OCI-LY3 (cell line): ENCODE measurements at regions not wholly inside any gene's neighbourhood (a gene's known extent, or its start where the extent isn't known, plus 50 kb on each side); places are given as distances from the start of the nearest gene placed in this dataset.
"Not testable (repeated sequence)": the region's sequence is repeated elsewhere in the genome, so short reads cannot be mapped to it uniquely, and the experiment has no call there.

ENCODE experiments used
- H2AFZ ChIP-seq: fragments of 200-600, 300-600 bp; shearing (Covaris generic); 2 replicates; pipeline ENCODE4 v1.6.0; 2014; ENCODE audit warnings: antibody characterized with exemption, low read depth, low read length
- H3K27ac ChIP-seq: fragments of 200-600, 300-600 bp; sonication (generic); 2 replicates; pipeline ENCODE4 v1.5.1; 2014; ENCODE audit warnings: mild to moderate bottlenecking, low read length, moderate library complexity, mixed read lengths
- H3K27me3 ChIP-seq: fragments of 200-600, 300-600 bp; sonication (generic); 2 replicates; pipeline ENCODE4 v1.6.1; 2014; ENCODE audit warnings: low read depth, low read length, mixed read lengths
- H3K36me3 ChIP-seq: fragments of 200-600, 300-600 bp; sonication (generic); replicated peaks from 2 replicates; pipeline ENCODE3; 2014; ENCODE audit warnings: low read depth, low read length, mixed read lengths
- H3K4me1 ChIP-seq: fragments of 300-600, 200-600 bp; sonication (generic); 2 replicates; pipeline ENCODE4 v1.6.1; 2014; ENCODE audit warnings: low read length, mixed read lengths
- H3K4me2 ChIP-seq: fragments of 200-600, 300-600 bp; sonication (generic); 2 replicates; pipeline ENCODE4 v1.6.1; 2014; ENCODE audit warnings: low read length, mixed read lengths
- H3K4me3 ChIP-seq: fragments of 300-600, 200-600 bp; sonication (generic); 2 replicates; pipeline ENCODE4 v1.5.1; 2014; ENCODE audit warnings: antibody characterized with exemption, mild to moderate bottlenecking, low read length, moderate library complexity
- H3K79me2 ChIP-seq: fragments of 300-600, 200-600 bp; shearing (Covaris generic); 2 replicates; pipeline ENCODE4 v1.6.1; 2014; ENCODE audit warnings: mild to moderate bottlenecking, low read length, mixed read lengths
- H3K9ac ChIP-seq: fragments of 300-600, 200-600 bp; shearing (Covaris generic); 2 replicates; pipeline ENCODE4 v1.6.0; 2014; ENCODE audit warnings: mild to moderate bottlenecking, low read length, moderate library complexity
- H3K9me3 ChIP-seq: fragments of 200-600, 300-600 bp; shearing (Covaris generic); 2 replicates; pipeline ENCODE4 v1.6.1; 2014; ENCODE audit warnings: low read length, mixed read lengths; ENCODE audit not compliant: insufficient read depth
- H4K20me1 ChIP-seq: fragments of 200-600, 300-600 bp; sonication (generic); 2 replicates; pipeline ENCODE4 v1.6.1; 2016; ENCODE audit warnings: low read length, mixed read lengths; ENCODE audit not compliant: insufficient read depth
- EZH2phosphoT487 ChIP-seq: fragments of 200-600 bp; shearing (Covaris generic); IDR thresholded peaks from 2 replicates; pipeline ENCODE4 v1.6.1; 2018; ENCODE audit warnings: antibody characterized with exemption, mixed run types, low read depth
- TF ChIP-seq, protein P1 (sequence below): fragments of 200-600, 300-600 bp; sonication (generic); IDR thresholded peaks from 2 replicates; pipeline ENCODE4 v1.5.1; 2014; ENCODE audit warnings: antibody characterized with exemption, low read length, low read depth

DNA sequence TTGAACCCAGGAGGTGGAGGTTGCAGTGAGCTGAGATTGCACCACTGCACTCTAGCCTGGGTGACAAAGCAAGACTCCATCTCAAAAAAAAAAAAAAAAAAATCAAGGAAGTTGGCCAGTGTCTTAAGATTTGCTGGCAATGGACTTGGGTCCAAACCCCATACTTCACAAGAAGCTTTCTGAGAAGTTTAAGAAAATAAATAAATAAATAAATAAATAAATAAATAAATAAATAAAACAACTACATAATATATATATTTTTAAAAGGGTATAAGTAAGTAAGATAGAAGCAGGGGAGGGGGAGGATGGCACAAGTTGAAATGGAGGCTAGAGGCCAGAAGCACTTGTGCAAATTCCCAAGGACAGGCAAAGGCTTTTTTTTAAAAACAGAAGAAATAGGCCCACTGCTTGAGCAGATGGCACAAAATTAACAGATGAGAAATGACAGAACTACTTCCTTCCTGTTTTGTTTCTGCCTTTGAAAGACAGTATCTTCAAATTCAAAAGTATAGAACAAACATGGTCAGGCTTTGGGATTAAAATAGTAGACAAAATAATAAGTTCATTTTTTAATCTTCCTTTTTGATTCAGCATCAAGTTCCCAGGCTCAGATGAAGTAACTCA is 287.7 kb downstream of the ALDH8A1 start:
- H3K27me3 ChIP-seq, result no peaks in the 10 kb centered on the region
- no peaks in the 10 kb centered on the region for H3K4me1 ChIP-seq
- H3K4me2 ChIP-seq, result no peak overlapping the region
- H3K27ac ChIP-seq, result no peak overlapping the region
- H2AFZ ChIP-seq, result no peak overlapping the region
- no peaks in the 10 kb centered on the region for H4K20me1 ChIP-seq
- H3K9me3 ChIP-seq, result no peaks in the 10 kb centered on the region
- H3K4me3 ChIP-seq, result no peak overlapping the region
- H3K36me3 ChIP-seq, result no peaks in the 10 kb centered on the region
- H3K9ac ChIP-seq, result no peak overlapping the region
- no peak for TF ChIP-seq EZH2phosphoT487
- TF ChIP-seq, protein P1, sequence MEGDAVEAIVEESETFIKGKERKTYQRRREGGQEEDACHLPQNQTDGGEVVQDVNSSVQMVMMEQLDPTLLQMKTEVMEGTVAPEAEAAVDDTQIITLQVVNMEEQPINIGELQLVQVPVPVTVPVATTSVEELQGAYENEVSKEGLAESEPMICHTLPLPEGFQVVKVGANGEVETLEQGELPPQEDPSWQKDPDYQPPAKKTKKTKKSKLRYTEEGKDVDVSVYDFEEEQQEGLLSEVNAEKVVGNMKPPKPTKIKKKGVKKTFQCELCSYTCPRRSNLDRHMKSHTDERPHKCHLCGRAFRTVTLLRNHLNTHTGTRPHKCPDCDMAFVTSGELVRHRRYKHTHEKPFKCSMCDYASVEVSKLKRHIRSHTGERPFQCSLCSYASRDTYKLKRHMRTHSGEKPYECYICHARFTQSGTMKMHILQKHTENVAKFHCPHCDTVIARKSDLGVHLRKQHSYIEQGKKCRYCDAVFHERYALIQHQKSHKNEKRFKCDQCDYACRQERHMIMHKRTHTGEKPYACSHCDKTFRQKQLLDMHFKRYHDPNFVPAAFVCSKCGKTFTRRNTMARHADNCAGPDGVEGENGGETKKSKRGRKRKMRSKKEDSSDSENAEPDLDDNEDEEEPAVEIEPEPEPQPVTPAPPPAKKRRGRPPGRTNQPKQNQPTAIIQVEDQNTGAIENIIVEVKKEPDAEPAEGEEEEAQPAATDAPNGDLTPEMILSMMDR, result no peak
- no peaks in the 10 kb centered on the region for H3K79me2 ChIP-seq

DNA sequence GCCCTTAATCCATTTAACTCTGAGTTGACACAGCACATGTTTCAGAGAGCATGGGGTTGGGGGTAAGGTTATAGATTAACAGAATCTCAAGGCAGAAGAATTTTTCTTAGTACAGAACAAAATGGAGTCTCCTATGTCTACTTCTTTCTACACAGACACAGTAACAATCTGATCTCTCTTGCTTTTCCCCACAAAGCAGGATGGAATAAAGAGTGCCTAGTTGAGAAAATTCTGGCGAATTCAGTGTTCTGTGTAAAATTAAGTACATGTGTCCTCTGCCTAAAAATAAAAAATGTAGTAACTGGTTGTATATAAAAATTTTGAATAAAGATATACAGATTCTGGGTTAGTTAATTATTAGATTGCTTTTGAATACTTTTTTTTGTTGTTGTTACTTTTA is 290.0 kb downstream of the ALDH8A1 start:
- not testable (repeated sequence) for H3K27me3 ChIP-seq, H3K9ac ChIP-seq, H4K20me1 ChIP-seq, H3K4me3 ChIP-seq, H2AFZ ChIP-seq, H3K36me3 ChIP-seq, H3K27ac ChIP-seq, H3K79me2 ChIP-seq, H3K4me2 ChIP-seq, H3K9me3 ChIP-seq, H3K4me1 ChIP-seq

DNA sequence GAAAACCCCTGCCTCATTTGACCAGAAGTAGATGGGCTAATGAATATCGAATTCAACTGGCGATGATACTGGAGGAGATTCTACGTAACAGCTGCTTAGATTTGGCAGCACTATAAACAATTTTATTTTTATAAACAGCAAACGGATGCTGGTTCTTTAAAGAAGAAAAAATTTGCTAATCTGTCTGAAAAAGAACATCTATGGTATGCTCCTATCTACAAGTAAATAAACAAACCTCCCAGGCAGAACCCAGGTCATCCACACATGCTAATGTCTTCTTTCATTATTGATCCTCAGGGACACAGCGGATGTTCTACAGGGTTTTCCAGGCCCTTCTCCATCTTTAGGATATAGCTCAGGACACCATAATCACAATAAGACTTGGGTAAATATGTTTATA is 291.3 kb downstream of the ALDH8A1 start:
- no peak overlapping the region for H2AFZ ChIP-seq

GRCh38 chr6:134657751-134658527 is 292.0 kb downstream of the ALDH8A1 start:
- no peak overlapping the region for H3K4me2 ChIP-seq
- no peaks in the 10 kb centered on the region for H3K27me3 ChIP-seq
- H3K79me2 ChIP-seq, result no peaks in the 10 kb centered on the region
- no peaks in the 10 kb centered on the region for H4K20me1 ChIP-seq
- no peak overlapping the region for H3K4me3 ChIP-seq
- H3K9me3 ChIP-seq, result no peaks in the 10 kb centered on the region
- no peak overlapping the region for H2AFZ ChIP-seq
- no peak for TF ChIP-seq EZH2phosphoT487
- TF ChIP-seq, protein P1, result no peak
- H3K27ac ChIP-seq, result no peak overlapping the region
- H3K4me1 ChIP-seq, result 0 out of 2 replicates have a peak, but pooled peaks cover 4% of the 10 kb centered on the region
- no peaks in the 10 kb centered on the region for H3K36me3 ChIP-seq
- H3K9ac ChIP-seq, result no peak overlapping the region

More for the DNA sequence above, 291.3 kb downstream of the ALDH8A1 start:
- Histone ChIP-seq H3K79me2 (no peaks in the 10 kb centered on the region), H3K4me3 (no peak overlapping the region), H3K27ac (no peak overlapping the region), H3K4me2 (no peak overlapping the region), H3K9me3 (no peaks in the 10 kb centered on the region), H3K9ac (no peak overlapping the region), H3K36me3 (no peaks in the 10 kb centered on the region), H4K20me1 (no peaks in the 10 kb centered on the region), H3K4me1 (0 out of 2 replicates have a peak, but pooled peaks cover 4% of the 10 kb centered on the region), H3K27me3 (no peaks in the 10 kb centered on the region)
- TF ChIP-seq EZH2phosphoT487, result no peak
- TF ChIP-seq, protein P1, result no peak
